GM21515 (cell line): ENCODE measurements at regions not wholly inside any gene's neighbourhood (a gene's known extent, or its start where the extent isn't known, plus 50 kb on each side); places are given as distances from the start of the nearest gene placed in this dataset.

Source experiments
- ATAC-seq: cut with Tn5 transposase; IDR thresholded peaks from one replicate; pipeline ENCODE4 v1.9.1; 2021; ENCODE audit not compliant: unreplicated experiment

DNA sequence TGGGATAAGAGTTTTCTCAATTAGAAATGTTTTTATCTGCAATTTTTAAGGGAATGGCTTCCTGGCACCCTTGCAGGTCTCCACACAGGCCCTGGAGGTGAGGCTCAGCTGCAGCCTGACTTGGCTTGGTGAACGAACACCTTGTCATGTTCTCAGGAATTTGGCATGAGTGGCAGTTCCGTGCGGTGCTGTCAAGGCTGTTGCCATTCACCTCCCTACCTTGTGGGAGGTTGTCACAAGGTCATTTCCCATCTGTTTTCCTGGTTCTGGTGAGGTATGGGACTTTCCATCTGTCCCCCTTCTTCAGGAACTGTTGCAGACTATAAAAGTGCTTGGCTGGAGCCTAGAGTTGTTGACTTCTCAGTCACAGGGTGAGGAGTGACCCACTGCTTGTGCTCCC, 82.9 kb downstream of the ELOVL4 start:
- no peak for ATAC-seq

DNA sequence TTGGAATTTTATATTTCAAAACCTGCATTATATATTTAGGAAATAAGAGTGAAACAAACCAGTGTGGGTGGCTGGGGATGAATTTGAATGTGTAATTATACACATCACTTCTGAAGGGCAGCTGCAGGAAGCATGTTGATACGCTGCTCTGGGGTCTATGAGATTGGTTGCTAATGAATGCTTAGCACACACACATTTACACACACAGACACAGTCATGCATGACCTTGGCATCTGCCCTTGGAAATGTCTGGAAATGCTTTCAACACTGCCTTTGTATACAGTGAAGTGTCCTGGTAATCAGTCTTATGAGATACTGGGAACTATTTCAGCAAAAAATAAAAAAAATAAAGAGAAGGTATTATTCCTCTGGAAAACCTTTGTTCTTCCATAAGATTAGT, 83.4 kb downstream of the ELOVL4 start:
- no peak for ATAC-seq

DNA sequence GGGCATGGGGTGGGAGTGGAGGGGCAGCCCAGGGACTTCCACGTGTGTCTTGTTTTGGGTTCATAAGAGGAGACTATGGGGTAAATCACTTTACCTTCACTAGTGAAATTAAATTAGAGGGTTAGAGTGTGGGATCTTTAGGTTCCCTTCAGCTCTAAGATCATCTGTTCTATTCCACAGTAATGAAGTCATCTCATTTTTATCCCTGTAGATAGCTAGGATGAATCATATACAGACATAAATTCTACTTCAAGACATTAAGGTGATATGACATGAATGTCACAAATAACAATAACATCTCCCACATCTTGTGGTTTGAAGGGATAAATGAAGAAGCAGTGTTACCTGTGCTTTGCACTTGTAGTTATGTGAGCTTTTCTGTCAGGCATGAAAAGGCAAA, 83.8 kb downstream of the ELOVL4 start:
- no peak for ATAC-seq

DNA sequence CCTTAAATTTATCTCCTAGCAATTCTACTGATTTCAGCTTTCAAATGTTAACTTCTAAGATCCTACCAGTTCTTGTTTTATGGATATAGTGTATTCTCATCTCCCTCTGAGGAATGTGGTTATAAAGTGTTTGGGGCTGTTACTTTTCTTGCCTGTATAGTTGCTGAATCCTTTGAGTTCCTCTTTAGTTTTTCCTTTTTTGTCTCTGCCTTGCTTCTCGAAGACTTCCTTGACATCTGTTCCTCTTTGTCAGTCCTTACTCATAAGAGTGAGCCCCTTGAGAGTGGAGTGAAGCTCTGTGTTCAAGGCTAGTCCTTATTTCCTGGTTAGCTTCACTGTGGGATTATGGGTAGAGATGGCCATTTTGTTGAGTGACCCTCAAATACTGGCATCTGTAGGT, 84.6 kb downstream of the ELOVL4 start:
- no peak for ATAC-seq

DNA sequence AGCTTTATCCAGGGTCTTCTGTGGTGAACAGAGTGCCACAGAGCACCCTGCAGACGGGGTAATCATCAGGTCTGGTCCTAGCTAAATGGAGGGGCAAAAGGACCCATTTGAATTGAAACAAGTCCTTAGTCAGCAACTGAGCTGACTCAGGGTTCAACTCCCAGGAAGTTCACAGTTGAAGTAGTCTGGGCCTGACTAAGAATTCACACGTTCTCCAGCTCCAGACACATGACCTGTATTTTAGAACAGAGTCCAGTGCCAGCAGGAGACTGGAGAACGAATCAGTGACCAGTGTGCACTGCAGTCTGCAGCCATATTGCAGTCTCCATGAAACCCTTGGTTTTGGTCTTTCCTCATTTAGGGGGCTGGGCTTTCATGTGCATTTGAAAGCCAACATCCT, 85.2 kb downstream of the ELOVL4 start:
- ATAC-seq: no peak

DNA sequence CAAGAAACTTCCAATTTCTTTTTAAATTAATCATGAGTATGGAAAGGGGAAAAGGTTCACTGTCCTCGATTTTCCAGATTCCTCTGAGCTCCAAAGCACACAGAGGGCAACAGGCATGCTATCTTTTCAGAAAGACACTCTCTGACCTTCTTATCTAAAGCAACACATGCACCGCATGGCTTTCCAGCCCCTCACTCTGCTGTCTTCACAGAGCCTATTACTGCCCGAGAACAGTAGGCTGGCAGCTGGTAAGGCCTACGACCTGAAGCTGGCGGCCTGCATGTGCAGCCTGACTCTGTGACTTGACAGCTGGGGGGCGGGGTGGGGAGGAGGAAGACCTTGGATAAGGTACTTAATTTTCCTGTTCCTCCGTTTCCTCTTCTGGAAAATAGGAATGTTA, 86.3 kb downstream of the ELOVL4 start:
- no peak for ATAC-seq

DNA sequence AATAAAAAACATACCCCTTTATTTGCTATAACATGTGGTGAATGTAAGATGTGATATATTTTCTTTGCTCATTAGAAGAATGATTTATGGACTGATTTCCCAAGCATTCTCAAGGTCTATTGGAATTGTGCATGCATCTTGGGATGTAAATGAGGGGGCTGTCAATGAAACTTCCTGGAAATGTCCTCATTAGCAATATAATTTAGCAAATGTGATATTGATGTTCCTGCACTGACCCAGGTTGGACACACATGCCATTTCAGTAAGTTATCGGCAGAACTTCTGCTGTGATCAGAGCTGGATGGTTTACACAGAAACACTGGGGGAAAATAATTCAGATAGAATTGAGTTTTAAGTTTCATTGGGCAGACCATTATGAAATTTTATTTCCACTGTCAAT, 99.9 kb downstream of the ELOVL4 start:
- no peak for ATAC-seq

DNA sequence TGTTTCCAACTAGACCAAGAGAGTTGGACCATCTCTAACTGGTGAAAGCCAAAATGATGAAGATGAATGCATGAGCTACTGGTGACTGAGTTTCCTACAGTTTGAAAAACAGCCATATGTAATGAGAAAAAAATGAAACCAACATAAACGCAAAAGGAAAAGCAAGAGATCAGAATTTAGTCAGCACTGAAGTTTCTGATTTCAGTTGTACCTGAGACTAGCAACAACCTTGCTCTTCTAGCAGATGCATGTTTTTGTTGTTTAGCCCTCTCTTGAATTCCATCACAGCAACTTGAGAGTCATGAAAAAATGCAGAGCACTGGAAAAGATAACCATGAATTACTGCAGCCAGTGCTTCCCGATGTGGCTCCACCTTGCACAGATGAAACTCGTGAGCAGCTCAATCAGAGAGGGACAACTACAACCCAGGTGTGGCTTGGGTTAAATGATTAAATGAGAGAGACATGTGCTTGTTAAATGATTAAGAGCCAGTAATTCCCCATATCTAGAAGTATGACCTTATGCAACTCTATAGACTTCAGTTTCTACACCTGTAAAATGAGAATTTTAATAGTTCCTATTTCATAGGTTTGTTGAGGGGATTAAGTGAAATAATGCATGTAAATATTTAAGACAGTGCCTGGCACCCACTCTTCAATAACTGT, 104.8 kb downstream of the ELOVL4 start:
- peak; percentile 63 for ATAC-seq

DNA sequence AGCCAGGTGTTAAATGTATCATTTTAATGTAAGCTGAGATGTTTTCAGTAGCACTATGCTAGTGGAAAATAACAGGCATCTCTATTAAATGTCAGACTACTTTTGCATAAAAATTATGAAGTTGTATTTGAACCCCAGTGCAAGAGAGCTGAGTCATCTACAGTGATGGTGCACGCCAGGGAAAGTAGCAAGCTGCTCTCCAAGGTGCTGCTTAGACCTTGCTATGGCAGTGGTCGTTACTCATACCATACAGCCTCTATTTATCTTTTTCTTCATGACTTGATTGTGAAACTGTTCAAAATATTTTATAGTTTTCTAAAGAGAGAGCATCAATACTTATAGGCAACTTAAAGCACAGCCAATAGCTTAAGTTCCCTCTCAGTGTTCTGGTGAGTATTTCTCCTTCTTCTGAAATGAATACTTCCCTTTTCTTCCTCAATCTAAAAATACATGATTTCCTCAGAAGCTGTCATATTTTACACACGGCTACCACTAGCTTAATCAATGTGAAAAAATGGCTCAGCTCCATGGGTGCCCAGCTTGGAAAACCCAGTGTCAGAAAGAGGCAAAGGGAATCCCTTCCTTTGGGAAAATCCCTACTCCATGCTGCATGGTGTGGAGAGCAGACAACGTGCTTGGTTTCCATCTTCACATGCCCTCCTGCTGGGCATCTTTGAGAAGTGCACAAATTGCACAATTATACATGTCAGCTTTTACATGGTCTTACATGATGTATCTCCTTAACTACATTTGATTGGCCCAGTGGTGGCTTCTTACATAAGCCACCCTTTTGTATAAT, 105.6 kb downstream of the ELOVL4 start:
- ATAC-seq: peak; percentile 33

DNA sequence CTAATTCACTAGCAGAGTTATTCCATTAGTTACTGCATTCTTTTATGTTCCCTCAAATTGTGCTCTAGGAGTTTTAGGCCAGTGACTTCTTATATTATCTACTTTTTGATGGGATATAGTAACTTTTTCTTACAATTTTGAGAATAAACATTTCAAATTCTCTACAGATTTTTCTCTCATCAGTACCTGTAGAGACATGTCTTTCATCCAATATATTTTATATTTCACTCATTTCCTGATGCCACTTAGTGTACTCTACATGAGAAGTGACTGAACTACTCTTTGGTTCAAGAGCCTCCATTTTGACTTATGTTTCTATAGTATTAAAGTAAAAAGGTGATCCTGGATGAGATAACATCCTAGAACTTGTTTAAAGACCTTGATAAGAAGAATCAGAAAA, 108.5 kb downstream of the ELOVL4 start:
- no peak for ATAC-seq

DNA sequence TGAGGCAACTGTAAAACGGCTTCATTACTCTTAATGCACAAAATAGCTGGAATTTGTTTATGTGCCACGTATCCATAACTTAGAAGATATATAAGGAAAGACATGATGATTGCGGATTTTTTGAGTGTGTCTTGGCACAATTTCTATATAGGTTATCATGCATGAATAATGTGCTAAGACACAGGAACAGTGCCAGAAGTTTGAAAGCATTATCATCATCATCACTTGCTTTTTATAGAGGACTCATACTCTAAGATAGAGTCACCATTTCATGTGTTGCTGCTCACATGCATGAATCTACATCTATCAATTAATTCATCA, 113.4 kb downstream of the ELOVL4 start:
- ATAC-seq: no peak

DNA sequence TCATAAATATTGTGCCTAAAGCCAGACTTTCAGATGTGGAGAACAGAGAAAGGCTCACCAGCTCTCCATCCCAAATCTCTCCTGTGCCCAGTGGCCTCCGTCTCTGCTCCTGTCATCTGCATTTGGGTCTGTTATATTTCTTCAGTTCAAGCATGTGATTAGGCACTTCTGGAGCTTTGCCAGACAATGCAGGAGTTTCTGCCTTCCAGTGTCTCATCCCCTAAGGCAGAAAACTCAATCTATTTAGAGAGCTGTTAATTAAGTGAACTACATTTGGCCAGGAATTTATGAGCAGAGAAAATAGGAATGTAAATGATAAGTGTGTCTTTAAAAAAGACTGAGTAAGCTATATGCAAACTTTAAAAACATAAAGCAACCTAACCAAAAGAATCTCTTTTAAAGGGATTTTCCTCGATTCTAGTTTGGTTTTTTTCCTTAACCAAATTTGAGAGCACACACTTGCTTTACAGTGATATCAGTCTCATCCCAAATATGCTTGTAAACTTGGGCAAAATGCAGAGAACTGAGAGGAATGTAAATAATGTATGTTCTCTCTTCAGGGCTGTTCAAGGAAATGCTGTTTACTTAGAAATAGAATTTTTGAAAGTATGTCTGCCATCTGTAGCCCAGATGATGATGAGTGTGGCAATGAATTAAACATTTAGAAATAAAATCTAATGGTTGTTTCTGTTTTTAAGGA, 113.9 kb downstream of the ELOVL4 start:
- no peak for ATAC-seq

DNA sequence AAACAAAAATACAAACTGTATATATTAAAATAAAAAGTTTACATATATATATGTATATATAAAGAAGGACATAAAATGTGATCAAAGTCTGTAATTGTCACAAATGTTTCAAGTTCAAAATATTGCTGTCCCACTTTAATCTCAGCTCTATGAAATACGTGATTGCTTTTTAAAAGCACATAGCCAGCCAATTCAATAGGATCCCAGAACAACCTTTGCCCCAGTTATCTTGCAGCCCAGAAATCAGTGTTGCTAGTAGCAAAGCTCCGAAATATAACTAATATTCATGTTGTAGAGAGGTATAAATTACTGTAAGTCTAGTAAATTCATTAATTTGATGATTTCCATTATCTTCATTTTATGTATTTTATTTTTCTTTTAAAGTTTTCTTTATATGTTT, 114.6 kb downstream of the ELOVL4 start:
- no peak for ATAC-seq

DNA sequence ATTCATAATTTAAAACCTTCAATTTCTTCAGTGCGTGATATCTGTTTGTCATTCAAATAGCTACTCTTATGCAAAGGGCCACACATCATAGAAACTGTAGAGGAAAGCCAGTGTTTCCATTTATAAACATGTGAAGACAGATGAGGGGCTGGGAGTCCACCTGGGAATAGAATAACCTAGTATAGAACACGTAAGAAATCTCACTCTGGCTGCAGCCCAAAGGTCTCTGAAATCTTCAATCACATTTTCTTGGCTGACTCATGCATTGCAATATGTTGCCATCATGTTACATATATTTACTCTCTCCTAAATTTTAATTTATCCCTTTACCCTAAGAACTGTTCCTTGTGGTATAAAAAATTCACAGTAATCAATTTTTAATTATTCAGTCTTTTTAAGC, 123.2 kb downstream of the ELOVL4 start:
- ATAC-seq: no peak

DNA sequence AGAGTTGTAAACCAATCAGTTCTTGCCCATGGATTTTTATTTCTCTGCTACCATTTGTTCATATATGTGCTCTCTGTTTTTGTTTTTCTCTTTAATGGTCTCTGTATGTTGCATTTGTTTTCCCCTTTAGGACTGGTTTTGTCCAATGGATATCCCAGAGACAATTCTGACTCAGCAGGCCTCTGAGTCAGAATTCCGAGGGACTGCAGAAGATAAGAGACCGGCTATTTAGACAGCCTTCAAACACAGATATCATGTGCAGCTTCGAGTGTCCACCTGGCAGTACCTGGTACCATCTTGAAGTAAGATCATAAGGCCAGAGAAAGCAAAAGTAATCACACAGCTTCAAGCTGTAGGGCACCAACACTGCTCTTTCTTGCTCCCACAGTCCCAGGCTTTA, 125.5 kb downstream of the ELOVL4 start:
- ATAC-seq: no peak

DNA sequence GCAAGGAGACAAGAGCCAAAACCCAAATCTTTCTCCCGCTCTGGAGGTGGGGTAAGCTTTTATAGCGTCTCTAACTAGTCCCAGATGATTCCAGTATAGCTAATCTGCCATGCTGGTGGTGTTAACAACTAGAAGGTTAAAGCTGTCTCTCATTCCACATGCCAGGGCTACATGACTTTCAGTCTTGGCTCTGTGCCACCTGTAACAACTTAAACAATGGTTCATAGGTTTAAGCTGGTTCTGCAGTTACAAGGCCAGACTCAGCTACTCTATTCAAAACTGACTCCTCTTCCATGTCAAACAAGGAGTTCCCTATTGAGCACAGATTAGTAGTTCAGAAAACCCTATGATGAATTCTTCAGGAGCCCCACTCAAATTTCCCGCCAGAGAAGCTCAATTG, 128.9 kb downstream of the ELOVL4 start:
- ATAC-seq: no peak

DNA sequence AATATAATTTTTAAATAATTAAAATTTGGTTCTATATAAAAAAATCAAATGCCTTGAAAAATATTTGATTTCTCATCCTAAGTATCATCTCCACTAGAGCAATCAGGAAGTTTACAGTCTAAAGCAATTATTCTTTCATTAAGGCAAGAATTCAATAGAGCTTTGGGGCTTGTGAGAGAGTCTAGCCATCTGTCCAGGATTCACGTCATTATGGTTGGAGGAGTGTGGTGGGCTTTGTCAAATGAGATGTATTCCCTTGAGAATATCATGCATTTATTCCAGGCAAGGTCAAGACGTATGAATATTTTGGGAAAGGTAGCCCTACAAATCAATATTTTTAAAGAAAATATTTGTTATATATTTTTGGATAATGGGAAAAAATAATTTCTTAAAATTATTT, 132.4 kb downstream of the ELOVL4 start:
- no peak for ATAC-seq

DNA sequence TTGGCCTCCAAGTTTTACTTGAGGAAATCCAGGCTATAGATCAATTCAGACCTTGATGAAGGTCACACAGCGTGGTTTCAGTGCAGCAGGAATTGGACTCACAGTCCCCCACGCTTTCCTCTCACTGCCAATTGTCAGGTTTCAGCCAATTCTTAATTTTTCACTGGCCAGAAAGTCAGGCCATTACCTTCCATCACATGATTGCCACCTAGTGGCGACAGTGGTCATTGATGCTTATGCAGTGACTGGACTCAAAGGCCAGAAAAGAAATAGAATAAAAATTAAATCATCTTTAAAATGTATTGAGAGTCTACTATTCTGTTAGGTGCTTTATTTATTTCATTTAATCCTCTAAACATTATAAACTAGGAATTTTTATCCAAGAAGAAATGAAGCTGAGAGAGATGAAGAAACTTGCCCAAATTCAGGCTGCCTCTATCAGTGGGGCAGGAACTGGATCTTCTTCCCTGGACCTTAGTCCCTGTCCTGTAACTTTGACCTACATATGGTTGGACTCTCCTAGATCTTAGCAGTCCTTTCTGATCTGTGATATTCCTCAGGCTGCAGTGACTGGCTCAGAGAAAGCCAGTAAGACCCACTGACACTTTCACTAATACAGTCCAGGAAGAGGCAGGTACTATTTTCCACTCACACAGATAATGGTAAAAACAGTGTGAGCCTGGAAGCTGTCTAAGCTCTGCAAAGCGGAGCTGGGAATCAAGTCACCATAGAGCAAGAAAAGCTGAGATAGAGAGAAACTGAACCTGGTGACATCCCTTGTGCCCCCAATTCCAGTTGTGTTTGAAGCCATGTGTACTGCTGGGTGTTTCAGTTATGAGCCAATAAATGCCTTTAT, 133.3 kb downstream of the ELOVL4 start:
- peak; percentile 94 for ATAC-seq

DNA sequence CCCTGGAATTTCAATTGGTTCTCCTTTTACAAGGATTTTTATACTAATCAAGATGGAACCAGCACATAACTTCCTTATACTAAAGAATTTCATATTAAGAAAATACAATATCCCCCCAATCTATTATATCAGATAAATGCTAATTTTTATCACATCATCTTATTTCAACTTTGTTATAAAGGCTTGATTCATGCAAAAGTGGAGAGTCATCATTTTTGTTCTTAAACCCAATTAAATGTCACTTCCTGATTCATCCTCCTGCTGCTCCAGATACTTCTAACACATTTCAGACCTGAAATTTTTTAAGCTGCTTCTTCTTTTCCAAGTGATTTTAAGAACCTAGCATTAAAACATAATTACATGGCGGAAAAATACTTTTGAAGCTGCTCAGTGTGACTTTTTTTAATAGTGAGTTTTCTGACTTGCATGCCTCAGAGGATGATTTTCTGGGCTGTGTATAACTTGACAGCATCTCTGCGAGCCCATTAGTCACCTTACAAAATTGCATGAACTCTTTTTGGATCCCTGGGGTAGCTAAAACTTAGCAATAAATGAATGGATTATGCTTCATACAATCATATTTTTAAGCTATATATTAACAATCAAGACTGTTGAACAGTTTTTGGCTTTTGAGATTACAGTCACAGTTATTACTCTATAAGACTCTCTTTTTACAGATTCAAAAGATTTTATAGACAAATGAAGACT, 134.1 kb downstream of the ELOVL4 start:
- ATAC-seq: no peak

DNA sequence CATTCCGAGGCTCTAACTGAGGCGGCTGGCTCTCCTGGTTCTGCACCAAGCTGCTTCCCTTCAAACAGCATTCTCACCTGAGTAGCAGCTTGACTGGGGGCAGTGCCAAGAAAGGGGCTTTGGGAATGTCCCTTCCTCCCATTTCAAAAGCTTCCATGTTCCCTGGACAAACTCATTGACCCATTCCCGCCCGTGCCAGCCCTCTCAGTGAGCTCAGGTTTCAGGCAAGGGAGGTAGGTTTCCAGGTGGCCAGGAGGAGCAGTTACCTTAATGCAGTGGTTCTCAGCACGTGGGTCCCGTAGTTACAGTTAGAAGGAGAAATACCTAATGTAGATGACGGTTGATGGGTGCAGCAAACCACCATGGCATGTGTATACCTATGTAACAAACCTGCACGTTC, 135.2 kb downstream of the ELOVL4 start:
- ATAC-seq: no peak

DNA sequence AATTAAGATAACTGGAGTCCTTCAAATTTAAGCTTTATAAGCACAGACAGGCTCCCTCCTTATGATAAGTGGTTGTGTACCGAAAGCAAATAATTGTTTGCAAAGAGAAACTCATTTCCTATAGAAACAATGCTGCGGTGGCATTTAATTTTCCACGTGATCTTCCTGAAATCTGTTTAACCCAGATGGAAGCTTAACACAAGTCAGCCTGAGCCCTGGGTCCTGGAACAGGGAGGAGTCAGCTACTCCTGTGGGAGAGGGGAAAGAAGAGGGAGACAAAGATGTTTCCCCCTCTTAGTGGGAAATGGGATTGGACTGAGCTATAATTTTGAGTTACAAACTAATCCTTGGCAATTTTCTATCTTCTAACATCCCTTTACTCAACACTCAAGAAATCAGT, 136.5 kb downstream of the ELOVL4 start:
- ATAC-seq: no peak
